ENCODE measurements at regions not wholly inside any gene's neighbourhood (a gene's known extent, or its start where the extent isn't known, plus 50 kb on each side); places are given as distances from the start of the nearest gene placed in this dataset.
A peak's percentile ranks its signal among the peaks of the same experiment; 100 is the strongest.

DNA sequence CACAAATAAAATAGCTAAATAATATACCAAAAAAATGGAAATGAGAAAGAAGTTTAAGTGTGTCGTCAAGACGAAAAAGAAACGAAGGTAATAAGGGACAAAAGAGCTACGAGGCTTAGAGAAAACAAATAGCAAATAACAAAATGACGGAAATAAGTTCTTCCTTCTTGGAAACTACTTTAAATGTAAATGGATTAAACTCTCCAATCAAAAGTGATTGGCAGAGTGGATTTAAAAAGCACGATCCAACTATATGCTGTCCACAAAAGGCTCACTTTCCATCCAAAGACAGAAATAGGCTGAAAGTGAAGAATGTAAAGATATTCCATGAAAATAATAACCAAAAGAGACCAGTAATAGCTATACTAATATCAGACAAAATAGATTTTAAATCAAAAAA lies 82.4 kb downstream of the DIO3 start:
- Mint-ChIP-seq H3K27me3 (ENCODE audit: low read depth, poor library complexity) (peaks cover 45% of the 10 kb centered on the region), H3K27ac (no peak overlapping the region)

GRCh38 chr14:101654051-101654450 lies 92.8 kb downstream of the DIO3 start:
- TF ChIP-seq CTCF (IDR thresholded peaks at IDR 0.05) = no peak
- Mint-ChIP-seq H3K27ac (no peak overlapping the region), H3K4me1 (no peaks in the 10 kb centered on the region), H3K4me3 (no peak overlapping the region), H3K27me3 (ENCODE audit: low read depth, poor library complexity) (peaks cover 74% of the 10 kb centered on the region), H3K36me3 (ENCODE audit: low read depth) (no peaks in the 10 kb centered on the region), H3K9me3 (peaks cover 12% of the 10 kb centered on the region)
- DNase-seq = no peak

More for the DNA sequence above, 82.4 kb downstream of the DIO3 start:
- Mint-ChIP-seq H3K9me3 (peaks cover 38% of the 10 kb centered on the region), H3K4me3 (no peak overlapping the region), H3K4me1 (no peaks in the 10 kb centered on the region), H3K36me3 (ENCODE audit: low read depth) (no peaks in the 10 kb centered on the region)
- TF ChIP-seq CTCF (IDR thresholded peaks at IDR 0.05) = no peak
- no peak for DNase-seq

DNA sequence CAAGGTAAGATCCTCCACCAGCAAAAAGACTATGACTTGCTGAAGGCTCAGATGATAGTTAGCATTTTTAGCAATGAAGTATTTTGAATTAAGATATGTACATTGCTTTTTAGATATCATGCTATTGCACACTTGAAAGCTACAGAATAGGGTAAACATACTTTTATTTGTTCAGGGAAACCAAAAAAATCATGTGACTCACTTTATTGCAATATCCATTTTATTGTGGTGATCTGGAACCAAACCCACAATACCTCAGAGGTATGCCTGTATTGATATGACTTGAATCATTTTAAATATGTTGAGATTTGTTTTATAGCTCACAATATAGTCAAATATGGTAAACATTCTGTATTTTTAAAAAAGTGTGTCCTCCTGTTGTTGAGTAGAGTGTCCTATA lies 96.1 kb downstream of the DIO3 start:
- H3K27me3 Mint-ChIP-seq (ENCODE audit: low read depth, poor library complexity) = peaks cover 84% of the 10 kb centered on the region
- DNase-seq = no peak
- no peak overlapping the region for H3K27ac Mint-ChIP-seq
- H3K9me3 Mint-ChIP-seq = no peaks in the 10 kb centered on the region
- no peak overlapping the region for H3K4me3 Mint-ChIP-seq
- no peaks in the 10 kb centered on the region for H3K36me3 Mint-ChIP-seq (ENCODE audit: low read depth)
- TF ChIP-seq CTCF (IDR thresholded peaks at IDR 0.05) = no peak
- H3K4me1 Mint-ChIP-seq = no peaks in the 10 kb centered on the region

- peak; percentile 60 for DNase-seq
- no peak overlapping the region for H3K27ac Mint-ChIP-seq
- H3K27me3 Mint-ChIP-seq (ENCODE audit: low read depth, poor library complexity) = peaks cover 45% of the 10 kb centered on the region
- no peaks in the 10 kb centered on the region for H3K4me1 Mint-ChIP-seq
- H3K4me3 Mint-ChIP-seq = no peak overlapping the region
- H3K36me3 Mint-ChIP-seq (ENCODE audit: low read depth) = peaks cover 7% of the 10 kb centered on the region
- TF ChIP-seq CTCF (IDR thresholded peaks at IDR 0.05) = peak; percentile 57
- H3K9me3 Mint-ChIP-seq = peaks cover 39% of the 10 kb centered on the region
Measured at GRCh38 chr14:101665478-101666078, 95.9 kb upstream of the PPP2R5C start.

GRCh38 chr14:101666264-101666663 lies 95.2 kb upstream of the PPP2R5C start:
- H3K36me3 Mint-ChIP-seq (ENCODE audit: low read depth) = peaks cover 7% of the 10 kb centered on the region
- H3K9me3 Mint-ChIP-seq = peaks cover 45% of the 10 kb centered on the region
- H3K4me3 Mint-ChIP-seq = no peak overlapping the region
- no peak overlapping the region for H3K27ac Mint-ChIP-seq
- no peak for DNase-seq
- H3K27me3 Mint-ChIP-seq (ENCODE audit: low read depth, poor library complexity) = peaks cover 40% of the 10 kb centered on the region
- no peaks in the 10 kb centered on the region for H3K4me1 Mint-ChIP-seq
- no peak for TF ChIP-seq CTCF (IDR thresholded peaks at IDR 0.05)

DNA sequence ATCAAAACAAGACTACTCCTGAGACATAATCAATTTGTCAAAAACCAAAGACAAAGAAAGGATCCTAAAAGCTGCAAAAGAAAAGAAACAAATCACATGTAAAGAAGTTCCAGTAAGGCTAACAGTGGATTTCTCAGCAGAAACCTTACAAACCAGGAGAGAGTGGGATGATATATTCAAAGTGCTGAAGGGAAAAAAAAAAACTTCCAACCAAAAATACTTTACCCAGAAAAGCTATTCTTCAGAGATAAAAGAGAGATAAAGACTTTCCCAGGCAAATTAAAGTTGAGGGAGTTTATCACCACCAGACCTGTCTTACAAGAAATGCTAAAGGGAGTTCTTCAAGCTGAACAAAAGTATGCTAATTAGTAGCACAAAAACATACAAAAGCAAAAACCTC lies 91.9 kb upstream of the PPP2R5C start:
- Mint-ChIP-seq H3K36me3 (ENCODE audit: low read depth) (peaks cover 7% of the 10 kb centered on the region), H3K9me3 (peaks cover 77% of the 10 kb centered on the region), H3K27ac (no peak overlapping the region), H3K27me3 (ENCODE audit: low read depth, poor library complexity) (peaks cover 15% of the 10 kb centered on the region), H3K4me3 (no peak overlapping the region), H3K4me1 (no peaks in the 10 kb centered on the region)
- DNase-seq = no peak
- TF ChIP-seq CTCF (IDR thresholded peaks at IDR 0.05) = no peak

All from nephron progenitor cell (in vitro differentiated cells).